DND-41 (cell line): ENCODE measurements at regions not wholly inside any gene's neighbourhood (a gene's known extent, or its start where the extent isn't known, plus 50 kb on each side); places are given as distances from the start of the nearest gene placed in this dataset.

Source experiments
- CTCF ChIP-seq: IDR thresholded peaks from 2 replicates; pipeline ENCODE4 v1.5.1; 2012; ENCODE audit warnings: borderline replicate concordance, low read length, moderate library complexity, mild to moderate bottlenecking; ENCODE audit not compliant: poor library complexity, severe bottlenecking; ENCODE audit errors: extremely low read depth
- EZH2 ChIP-seq: IDR thresholded peaks from 3 replicates; pipeline ENCODE4 v1.6.1; 2012; ENCODE audit warnings: borderline replicate concordance, low read depth, mild to moderate bottlenecking, moderate library complexity, low read length, inconsistent platforms; ENCODE audit not compliant: severe bottlenecking

GRCh38 chr10:130261766-130262165 lies 125.6 kb downstream of the GLRX3 start:
- TF ChIP-seq CTCF = no peak
- no peak for TF ChIP-seq EZH2
